ENCODE measurements at regions not wholly inside any gene's neighbourhood (a gene's known extent, or its start where the extent isn't known, plus 50 kb on each side); places are given as distances from the start of the nearest gene placed in this dataset.

DNA sequence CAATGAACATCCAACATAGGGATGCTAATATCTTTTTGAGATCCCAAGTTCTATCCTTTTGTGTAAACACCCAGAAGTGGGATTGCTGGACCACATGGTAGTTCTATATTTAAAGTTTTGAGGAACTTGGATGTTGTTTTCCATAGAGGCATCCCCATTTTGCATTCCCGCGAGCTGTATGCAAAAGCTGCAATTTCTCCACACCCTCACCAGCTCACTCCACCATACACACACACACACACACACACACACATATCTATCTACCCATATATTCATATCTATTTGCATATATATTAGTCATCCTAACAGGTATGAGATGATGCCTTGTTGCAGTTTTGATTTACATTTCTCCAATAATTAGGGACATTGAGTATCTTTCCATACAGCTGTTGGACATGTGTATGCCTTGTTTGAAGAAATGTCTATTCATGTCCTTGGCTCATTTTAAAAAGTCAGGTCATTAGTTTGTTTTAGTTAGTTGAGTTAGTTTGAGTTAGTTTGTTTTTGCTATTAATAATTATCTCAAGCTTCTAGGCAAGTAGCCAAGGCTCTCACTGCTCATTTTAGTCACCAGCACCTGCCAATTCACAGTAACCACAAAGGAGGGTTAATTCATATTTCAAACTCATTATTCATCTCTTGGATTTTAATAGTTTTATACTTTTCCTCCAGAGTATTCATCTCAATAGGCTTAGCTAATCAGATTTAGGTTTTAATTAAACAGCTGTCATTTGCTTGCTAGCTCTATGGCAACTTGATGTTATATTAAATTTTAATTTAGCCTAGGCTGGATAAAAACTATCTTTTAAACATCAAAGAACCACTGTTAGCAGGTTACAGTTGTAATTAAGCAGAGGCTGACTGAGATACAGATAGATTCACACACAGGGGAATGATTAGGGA, 1435.9 kb upstream of the TMEM132C start:
- TF ChIP-seq, protein P1, sequence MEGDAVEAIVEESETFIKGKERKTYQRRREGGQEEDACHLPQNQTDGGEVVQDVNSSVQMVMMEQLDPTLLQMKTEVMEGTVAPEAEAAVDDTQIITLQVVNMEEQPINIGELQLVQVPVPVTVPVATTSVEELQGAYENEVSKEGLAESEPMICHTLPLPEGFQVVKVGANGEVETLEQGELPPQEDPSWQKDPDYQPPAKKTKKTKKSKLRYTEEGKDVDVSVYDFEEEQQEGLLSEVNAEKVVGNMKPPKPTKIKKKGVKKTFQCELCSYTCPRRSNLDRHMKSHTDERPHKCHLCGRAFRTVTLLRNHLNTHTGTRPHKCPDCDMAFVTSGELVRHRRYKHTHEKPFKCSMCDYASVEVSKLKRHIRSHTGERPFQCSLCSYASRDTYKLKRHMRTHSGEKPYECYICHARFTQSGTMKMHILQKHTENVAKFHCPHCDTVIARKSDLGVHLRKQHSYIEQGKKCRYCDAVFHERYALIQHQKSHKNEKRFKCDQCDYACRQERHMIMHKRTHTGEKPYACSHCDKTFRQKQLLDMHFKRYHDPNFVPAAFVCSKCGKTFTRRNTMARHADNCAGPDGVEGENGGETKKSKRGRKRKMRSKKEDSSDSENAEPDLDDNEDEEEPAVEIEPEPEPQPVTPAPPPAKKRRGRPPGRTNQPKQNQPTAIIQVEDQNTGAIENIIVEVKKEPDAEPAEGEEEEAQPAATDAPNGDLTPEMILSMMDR (IDR thresholded peaks at IDR 0.05) = no peak
- no peaks in the 10 kb centered on the region for H3K27me3 ChIP-seq
- no peaks in the 10 kb centered on the region for H3K36me3 ChIP-seq
- DNase-seq (no peak), ATAC-seq (no peak)
- no peaks in the 10 kb centered on the region for H3K4me1 ChIP-seq
- H3K4me3 ChIP-seq = no peak overlapping the region
- H3K27ac ChIP-seq = no peak overlapping the region
- intact Hi-C loops (cut with DNase I) = no loop called here
- H3K9me3 ChIP-seq = peaks cover under 1% of the 10 kb centered on the region

DNA sequence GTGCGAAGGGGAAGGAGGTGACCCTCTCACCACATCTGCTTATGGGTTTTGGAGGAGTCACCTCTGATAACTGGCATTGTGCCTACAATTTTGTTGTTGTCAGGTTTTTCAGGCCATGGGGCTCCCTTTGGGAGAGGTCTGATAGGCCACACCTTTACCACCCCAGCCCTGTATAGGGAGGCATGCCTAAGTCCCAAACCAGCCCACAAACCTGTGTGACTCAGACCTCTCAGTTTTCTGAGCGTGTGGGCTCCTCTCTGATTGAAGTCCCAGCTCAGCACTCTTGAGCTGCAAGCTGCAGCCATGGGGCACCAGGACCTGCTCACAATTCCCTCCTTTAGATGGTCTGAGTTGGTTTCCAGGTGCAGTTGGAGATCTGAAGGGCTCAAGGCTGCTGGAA, 1429.3 kb upstream of the TMEM132C start:
- Histone ChIP-seq H3K4me3 (no peak overlapping the region), H3K27me3 (no peaks in the 10 kb centered on the region), H3K4me1 (no peaks in the 10 kb centered on the region), H3K27ac (no peak overlapping the region), H3K9me3 (peaks cover 10% of the 10 kb centered on the region), H3K36me3 (no peaks in the 10 kb centered on the region)
- TF ChIP-seq, protein P1 (IDR thresholded peaks at IDR 0.05) = no peak
- no peak for DNase-seq
- intact Hi-C loops (cut with DNase I) = no loop called here
- no peak for ATAC-seq

DNA sequence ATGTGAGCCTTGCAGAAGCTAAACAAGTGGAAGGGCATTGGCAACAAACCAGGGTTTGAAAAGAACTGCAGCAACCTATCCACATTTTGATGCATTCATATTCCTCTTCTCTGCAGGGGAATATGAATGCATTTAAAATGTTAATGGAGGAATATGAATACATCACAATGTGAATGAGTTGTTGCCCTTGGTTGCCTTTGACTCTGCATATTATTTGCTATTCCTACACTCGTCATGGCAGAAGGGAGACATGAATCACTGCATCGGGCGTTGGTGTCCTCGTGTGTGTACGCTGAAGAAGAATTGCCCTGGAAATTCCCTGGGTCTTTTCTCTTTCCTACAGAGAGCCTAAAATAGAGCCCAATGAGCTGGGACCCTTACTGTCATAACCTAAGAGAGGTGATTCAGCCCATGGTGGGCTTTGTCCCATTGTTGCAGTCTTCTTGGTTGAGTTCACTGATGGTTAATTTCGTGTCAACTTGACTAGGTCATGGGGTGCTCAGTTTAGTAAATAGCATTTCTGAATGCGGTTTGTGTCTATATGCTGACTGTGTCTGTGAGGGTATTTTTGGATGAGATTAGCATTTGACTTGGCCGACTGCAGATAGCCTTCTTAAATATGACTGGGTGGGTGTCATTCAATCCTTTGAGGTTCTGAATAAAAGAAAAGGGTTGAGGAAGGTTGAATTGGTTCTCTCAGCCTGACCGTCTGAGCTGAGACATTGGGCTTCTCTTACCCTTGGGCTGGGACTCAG, 1422.9 kb upstream of the TMEM132C start:
- Histone ChIP-seq H3K4me3 (no peak overlapping the region), H3K27ac (no peak overlapping the region), H3K4me1 (no peaks in the 10 kb centered on the region), H3K36me3 (no peaks in the 10 kb centered on the region), H3K9me3 (no peaks in the 10 kb centered on the region), H3K27me3 (no peaks in the 10 kb centered on the region)
- ATAC-seq (no peak), DNase-seq (no peak)
- TF ChIP-seq, protein P1 (IDR thresholded peaks at IDR 0.05) = no peak
- intact Hi-C loops (cut with DNase I) = no loop called here

DNA sequence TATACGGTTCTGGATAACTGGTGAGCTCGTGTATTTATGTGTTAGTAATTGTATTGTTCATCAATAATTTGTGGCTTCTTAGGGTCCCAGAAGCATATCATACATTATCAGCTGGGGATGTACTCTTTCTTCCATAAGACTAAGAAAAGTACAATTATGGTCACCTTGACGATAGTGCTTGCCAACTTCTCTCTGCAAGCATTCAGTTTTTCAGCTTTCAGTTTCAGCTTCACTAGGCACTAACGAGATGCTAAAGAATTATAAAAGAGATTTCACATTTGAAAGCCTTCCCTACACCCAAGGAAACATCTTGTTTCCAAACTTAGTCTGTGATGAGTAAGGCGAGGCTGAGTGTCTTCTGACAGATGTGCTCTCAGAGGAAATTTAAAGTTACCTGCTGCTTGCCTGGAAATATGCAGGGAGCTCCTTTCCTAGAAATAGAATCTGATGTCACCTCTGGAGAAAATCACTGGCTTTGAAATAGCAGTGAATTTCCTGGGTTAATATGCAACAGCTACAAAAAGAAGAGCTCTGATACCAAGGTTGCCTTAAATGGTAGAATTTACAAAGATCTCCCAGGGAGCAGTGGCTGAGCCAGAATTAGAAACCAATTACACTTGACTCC, 1419.9 kb upstream of the TMEM132C start:
- intact Hi-C loops (cut with DNase I) = no loop called here
- Histone ChIP-seq H3K4me1 (no peaks in the 10 kb centered on the region), H3K27me3 (no peaks in the 10 kb centered on the region), H3K27ac (no peak overlapping the region), H3K9me3 (no peaks in the 10 kb centered on the region), H3K4me3 (no peak overlapping the region), H3K36me3 (no peaks in the 10 kb centered on the region)
- TF ChIP-seq, protein P1 (IDR thresholded peaks at IDR 0.05) = no peak
- no peak for ATAC-seq
- no peak for DNase-seq

DNA sequence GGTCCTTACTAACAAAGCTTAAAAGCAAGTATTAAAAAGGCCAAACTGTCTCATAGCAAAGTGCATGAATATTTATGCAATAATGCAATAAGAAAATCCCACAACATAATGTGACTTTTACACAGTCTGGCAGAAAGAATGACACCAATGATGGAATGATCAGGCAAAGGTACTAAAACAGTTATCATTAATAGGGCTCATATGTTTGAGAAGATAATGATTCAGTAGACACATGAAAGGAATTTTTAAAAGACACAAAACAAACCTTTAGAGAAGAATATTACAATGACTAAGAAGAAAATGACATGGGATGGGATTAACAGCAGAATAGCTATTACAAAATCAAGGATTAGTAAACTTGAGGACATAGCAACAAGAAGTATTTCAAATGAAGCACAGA, 1411.2 kb upstream of the TMEM132C start:
- ATAC-seq = no peak
- H3K4me3 ChIP-seq = no peak overlapping the region

More for the DNA sequence above, 1411.2 kb upstream of the TMEM132C start:
- TF ChIP-seq, protein P1 (IDR thresholded peaks at IDR 0.05) = no peak
- H3K4me1 ChIP-seq = no peaks in the 10 kb centered on the region
- no peaks in the 10 kb centered on the region for H3K36me3 ChIP-seq
- H3K27me3 ChIP-seq = no peaks in the 10 kb centered on the region
- intact Hi-C loops (cut with DNase I) = no loop called here
- H3K9me3 ChIP-seq = no peaks in the 10 kb centered on the region
- DNase-seq = no peak
- no peak overlapping the region for H3K27ac ChIP-seq

All from upper lobe of right lung (tissue), 1 donor.